ENCODE measurements at regions not wholly inside any gene's neighbourhood (a gene's known extent, or its start where the extent isn't known, plus 50 kb on each side); places are given as distances from the start of the nearest gene placed in this dataset.

DNA sequence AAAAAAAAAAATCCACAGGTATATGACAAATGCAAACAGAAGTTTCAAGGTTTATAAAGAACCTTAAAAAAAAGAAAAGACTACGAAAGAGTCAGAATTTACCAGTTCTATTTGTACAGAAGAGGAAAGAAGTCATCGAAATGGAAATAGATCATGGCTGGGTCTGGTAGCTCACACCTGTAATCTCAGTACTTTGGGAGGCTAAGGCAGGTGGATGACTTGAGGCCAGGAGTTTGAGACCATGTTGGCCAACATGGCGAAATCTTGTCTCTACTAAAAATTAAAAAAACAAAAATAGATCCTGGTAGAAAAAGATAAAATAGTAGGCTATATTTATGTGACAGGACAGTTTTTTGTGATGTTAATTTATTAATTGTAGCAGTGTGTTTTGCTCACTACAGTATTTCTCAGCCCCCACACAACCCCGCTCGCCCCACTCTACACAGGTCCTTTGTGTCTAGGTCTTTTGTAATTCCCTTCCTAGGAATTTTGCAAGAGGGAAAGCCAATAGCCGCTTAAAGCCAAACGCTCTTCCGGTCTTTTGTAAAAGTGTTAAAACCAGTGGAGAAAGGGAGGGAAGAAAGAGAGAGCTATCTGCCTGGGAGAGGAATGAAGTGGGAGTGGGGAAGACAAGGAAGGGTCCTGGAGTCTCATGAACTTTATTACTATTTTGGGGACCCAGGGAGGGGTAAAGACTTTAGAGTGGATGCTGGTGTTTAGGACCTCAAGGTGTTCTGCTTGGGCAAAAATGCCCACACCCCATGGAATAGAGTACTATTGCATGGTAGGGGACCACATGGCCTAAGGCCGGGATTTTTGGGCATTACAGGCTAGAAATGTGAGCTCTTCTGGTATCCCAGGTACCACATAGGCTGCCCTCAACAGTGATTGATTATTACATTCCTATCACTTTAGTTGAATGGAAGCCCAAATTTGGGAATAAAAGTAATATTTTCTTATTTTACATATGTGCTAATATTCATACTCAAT is 59.4 kb upstream of the XPO1 start (continued):
- TF ChIP-seq, protein P1, sequence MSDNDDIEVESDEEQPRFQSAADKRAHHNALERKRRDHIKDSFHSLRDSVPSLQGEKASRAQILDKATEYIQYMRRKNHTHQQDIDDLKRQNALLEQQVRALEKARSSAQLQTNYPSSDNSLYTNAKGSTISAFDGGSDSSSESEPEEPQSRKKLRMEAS (IDR thresholded peaks at IDR 0.05), result peak; percentile 77
- TF ChIP-seq CREB1 (IDR thresholded peaks at IDR 0.05), result no peak
- TF ChIP-seq ASH2L (IDR thresholded peaks at IDR 0.05; ENCODE audit: low read length), result peak; percentile 18
- TF ChIP-seq, protein P2, sequence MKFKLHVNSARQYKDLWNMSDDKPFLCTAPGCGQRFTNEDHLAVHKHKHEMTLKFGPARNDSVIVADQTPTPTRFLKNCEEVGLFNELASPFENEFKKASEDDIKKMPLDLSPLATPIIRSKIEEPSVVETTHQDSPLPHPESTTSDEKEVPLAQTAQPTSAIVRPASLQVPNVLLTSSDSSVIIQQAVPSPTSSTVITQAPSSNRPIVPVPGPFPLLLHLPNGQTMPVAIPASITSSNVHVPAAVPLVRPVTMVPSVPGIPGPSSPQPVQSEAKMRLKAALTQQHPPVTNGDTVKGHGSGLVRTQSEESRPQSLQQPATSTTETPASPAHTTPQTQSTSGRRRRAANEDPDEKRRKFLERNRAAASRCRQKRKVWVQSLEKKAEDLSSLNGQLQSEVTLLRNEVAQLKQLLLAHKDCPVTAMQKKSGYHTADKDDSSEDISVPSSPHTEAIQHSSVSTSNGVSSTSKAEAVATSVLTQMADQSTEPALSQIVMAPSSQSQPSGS (IDR thresholded peaks at IDR 0.05; ENCODE audit: low read length), result no peak
- TF ChIP-seq TBP (IDR thresholded peaks at IDR 0.05; ENCODE audit: low read depth, low read length), result no peak
- peak in 1 of 2 experiments; percentile 33; a peak in 1 of 4 replicates for TF ChIP-seq HDAC2 (IDR thresholded peaks at IDR 0.05; ENCODE audit: borderline replicate concordance in 1 of 2, low read depth in 2 of 2, low read length in 2 of 2)
- no peak for TF ChIP-seq SIN3A (conservative IDR thresholded peaks at IDR 0.05 in 1 of 2, IDR thresholded peaks at IDR 0.05 in 1 of 2; ENCODE audit: low read depth in 1 of 2, low read length in 2 of 2)
- TF ChIP-seq, protein P3, sequence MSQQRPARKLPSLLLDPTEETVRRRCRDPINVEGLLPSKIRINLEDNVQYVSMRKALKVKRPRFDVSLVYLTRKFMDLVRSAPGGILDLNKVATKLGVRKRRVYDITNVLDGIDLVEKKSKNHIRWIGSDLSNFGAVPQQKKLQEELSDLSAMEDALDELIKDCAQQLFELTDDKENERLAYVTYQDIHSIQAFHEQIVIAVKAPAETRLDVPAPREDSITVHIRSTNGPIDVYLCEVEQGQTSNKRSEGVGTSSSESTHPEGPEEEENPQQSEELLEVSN (IDR thresholded peaks at IDR 0.05), result peak; percentile 93
- TF ChIP-seq CEBPB (IDR thresholded peaks at IDR 0.05; ENCODE audit: low read depth, low read length), result peak; percentile 61; the same call in 1 of the 2 replicates

Data from H1 (cell line).